H1 (cell line): ENCODE measurements at regions not wholly inside any gene's neighbourhood (a gene's known extent, or its start where the extent isn't known, plus 50 kb on each side); places are given as distances from the start of the nearest gene placed in this dataset.

Experiments used
- CHD7 ChIP-seq: fragments of 300-600 bp; sonication (generic); IDR thresholded peaks from 2 replicates; pipeline ENCODE4 v1.7.1; 2012; ENCODE audit warnings: low read length, moderate library complexity, mild to moderate bottlenecking, inconsistent platforms; ENCODE audit not compliant: insufficient replicate concordance
- CTCF ChIP-seq, 3 experiments: IDR thresholded peaks; 1 replicate in 2 of 3; 2 replicates in 1 of 3; pipeline versions ENCODE4 v1.5.1 to v1.6.1; 2011; ENCODE audit warnings: low read length in 3 of 3, mild to moderate bottlenecking in 3 of 3, inconsistent platforms in 2 of 3, low read depth in 1 of 3, moderate library complexity in 1 of 3; ENCODE audit not compliant: insufficient read depth in 1 of 3; ENCODE audit errors: control extremely low read depth in 1 of 3
- HDAC6 ChIP-seq: IDR thresholded peaks from one replicate; pipeline ENCODE4 v1.7.1; 2012; ENCODE audit warnings: low read depth, mild to moderate bottlenecking, inconsistent platforms, low read length, moderate library complexity
- POU5F1 ChIP-seq: IDR thresholded peaks from 2 replicates; pipeline ENCODE4 v1.6.1; 2011; ENCODE audit warnings: low read depth, mild to moderate bottlenecking, low read length, moderate library complexity
- TEAD4 ChIP-seq: IDR thresholded peaks from 2 replicates; pipeline ENCODE4 v1.6.1; 2012; ENCODE audit warnings: low read depth, low read length, inconsistent platforms, mixed read lengths

- no peak for TF ChIP-seq CHD7
- no peak for TF ChIP-seq CTCF (IDR thresholded peaks at IDR 0.05; ENCODE audit: control extremely low read depth in 1 of 3, insufficient read depth in 1 of 3, low read depth in 1 of 3, low read length in 3 of 3)
- no peak for TF ChIP-seq TEAD4
- no peak for TF ChIP-seq POU5F1
- no peak for TF ChIP-seq HDAC6
Measured at GRCh38 chr10:131403936-131404335, 92.4 kb upstream of the TCERG1L start (continued).
